ENCODE measurements at regions not wholly inside any gene's neighbourhood (a gene's known extent, or its start where the extent isn't known, plus 50 kb on each side); places are given as distances from the start of the nearest gene placed in this dataset.

- no peak for TF ChIP-seq ETS1 (IDR thresholded peaks at IDR 0.05)
- no peak for TF ChIP-seq CREB1 (CRISPR knock-in tag; IDR thresholded peaks at IDR 0.05; ENCODE audit: low read depth)
Observed at GRCh38 chr10:85225311-85225710, 896.9 kb downstream of the CCSER2 start (continued).

- Histone ChIP-seq H3K4me3 (no peak overlapping the region), H3K4me1 (ENCODE audit: insufficient read depth) (no peaks in the 10 kb centered on the region), H3K9me2 (ENCODE audit: insufficient read depth) (no peaks in the 10 kb centered on the region), H3K36me3 (ENCODE audit: insufficient read depth) (no peaks in the 10 kb centered on the region), H3F3A (replicated peaks; ENCODE audit: low read depth) (no peaks in the 10 kb centered on the region), H3K79me2 (replicated peaks; ENCODE audit: insufficient read depth) (no peaks in the 10 kb centered on the region), H2AFZ (no peak overlapping the region), H3K27ac (ENCODE audit: low read depth) (no peak overlapping the region), H3K27me3 (ENCODE audit: insufficient read depth) (no peaks in the 10 kb centered on the region), H3K4me2 (no peak overlapping the region), H4K20me1 (replicated peaks; ENCODE audit: insufficient read depth) (no peaks in the 10 kb centered on the region)
- Mint-ChIP-seq H3K27me3 (ENCODE audit: insufficient read depth, low read depth, poor library complexity) (peaks cover 2% of the 10 kb centered on the region), H3K4me1 (no peaks in the 10 kb centered on the region; the same call in 2 of the 3 replicates), H3K27ac (no peak overlapping the region), H3K36me3 (ENCODE audit: low read depth) (no peaks in the 10 kb centered on the region), H3K9me3 (peaks cover 74% of the 10 kb centered on the region), H3K4me3 (no peak overlapping the region)
- ATAC-seq (no peak), DNase-seq (ENCODE audit: low spot score) (no peak)
- TF ChIP-seq JUNB (IDR thresholded peaks at IDR 0.05; ENCODE audit: unreplicated experiment) (no peak), REST (IDR thresholded peaks at IDR 0.05; ENCODE audit: unreplicated experiment) (no peak), NANOG (IDR thresholded peaks at IDR 0.05; ENCODE audit: borderline replicate concordance) (no peak), ZNF114 (CRISPR knock-in tag; IDR thresholded peaks at IDR 0.05) (no peak), ZNF462 (CRISPR knock-in tag; IDR thresholded peaks at IDR 0.05) (no peak), POLR2AphosphoS5 (IDR thresholded peaks at IDR 0.05; ENCODE audit: low read depth) (no peak), EZH2phosphoT487 (IDR thresholded peaks at IDR 0.05; ENCODE audit: unreplicated experiment) (no peak), ZNF331 (CRISPR knock-in tag; IDR thresholded peaks at IDR 0.05; ENCODE audit: low read depth) (no peak), EZH2 (IDR thresholded peaks at IDR 0.05; ENCODE audit: low read depth, unreplicated experiment) (no peak), ETS1 (IDR thresholded peaks at IDR 0.05) (no peak)
Observed at GRCh38 chr10:85226596-85226995, 898.2 kb downstream of the CCSER2 start.

All from GM23338 (cell line).